ENCODE measurements at regions not wholly inside any gene's neighbourhood (a gene's known extent, or its start where the extent isn't known, plus 50 kb on each side); places are given as distances from the start of the nearest gene placed in this dataset.

GRCh38 chr16:63171545-63171944 lies 1135.3 kb upstream of the CDH8 start:
- H3K27ac ChIP-seq (ENCODE audit: low read length): no peak overlapping the region
- no peaks in the 10 kb centered on the region for H3K36me3 ChIP-seq (ENCODE audit: insufficient read depth, low read length)
- no peaks in the 10 kb centered on the region for H3K9me2 ChIP-seq (replicated peaks; ENCODE audit: insufficient read depth, low read length)
- H4K20me1 ChIP-seq (ENCODE audit: insufficient read depth, low read depth, low read length): no peaks in the 10 kb centered on the region
- no peak overlapping the region for H3K9ac ChIP-seq (ENCODE audit: low read length)
- no peaks in the 10 kb centered on the region; the same call in 1 of the 2 replicates for H3K9me3 ChIP-seq (ENCODE audit: low read length)
- no peak overlapping the region for H2AFZ ChIP-seq (ENCODE audit: low read length)
- H3K4me1 ChIP-seq (ENCODE audit: low read length): no peaks in the 10 kb centered on the region
- H3K4me2 ChIP-seq (ENCODE audit: low read depth, low read length, poor library complexity, severe bottlenecking): no peak overlapping the region
- H3K4me3 ChIP-seq (ENCODE audit: low read length): no peak overlapping the region
- no peaks in the 10 kb centered on the region for H3K79me2 ChIP-seq (ENCODE audit: low read length)
- no peaks in the 10 kb centered on the region; the same call in 1 of the 2 replicates for H3K27me3 ChIP-seq (ENCODE audit: low read length)
- DNase-seq: no peak

- no peaks in the 10 kb centered on the region; the same call in 1 of the 2 replicates for H3K27me3 ChIP-seq (ENCODE audit: low read length)
- H3K4me3 ChIP-seq (ENCODE audit: low read length): no peak overlapping the region
- H3K9me3 ChIP-seq (ENCODE audit: low read length): no peaks in the 10 kb centered on the region; the same call in 1 of the 2 replicates
- no peaks in the 10 kb centered on the region for H4K20me1 ChIP-seq (ENCODE audit: insufficient read depth, low read depth, low read length)
- H2AFZ ChIP-seq (ENCODE audit: low read length): no peak overlapping the region
- no peaks in the 10 kb centered on the region for H3K9me2 ChIP-seq (replicated peaks; ENCODE audit: insufficient read depth, low read length)
- H3K36me3 ChIP-seq (ENCODE audit: insufficient read depth, low read length): no peaks in the 10 kb centered on the region
- no peaks in the 10 kb centered on the region for H3K79me2 ChIP-seq (ENCODE audit: low read length)
- no peak overlapping the region for H3K4me2 ChIP-seq (ENCODE audit: low read depth, low read length, poor library complexity, severe bottlenecking)
- H3K4me1 ChIP-seq (ENCODE audit: low read length): no peaks in the 10 kb centered on the region
- H3K9ac ChIP-seq (ENCODE audit: low read length): no peak overlapping the region
- H3K27ac ChIP-seq (ENCODE audit: low read length): no peak overlapping the region
- DNase-seq: no peak
These were observed 1132.9 kb upstream of the CDH8 start for GRCh38 chr16:63169100-63169499.

DNA sequence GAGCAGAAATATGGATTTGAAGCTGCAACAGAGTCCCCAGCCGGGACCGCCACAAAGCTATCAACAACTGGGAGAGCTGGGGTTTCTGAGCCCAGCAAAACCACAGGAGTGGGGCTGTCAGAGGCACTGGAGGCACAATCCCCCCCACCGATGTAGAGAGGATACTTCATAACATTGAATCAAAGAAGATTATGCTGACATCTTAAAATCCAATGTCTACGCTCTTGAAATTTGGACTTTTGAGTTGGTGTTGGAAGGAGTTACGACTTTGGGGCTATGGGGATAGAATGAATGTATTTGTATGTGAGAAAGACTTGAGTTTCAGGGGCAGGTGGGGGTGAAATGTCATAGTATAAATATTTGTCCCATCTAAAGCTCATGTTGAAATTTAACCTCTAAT lies 1121.6 kb upstream of the CDH8 start:
- Histone ChIP-seq H3K79me2 (ENCODE audit: low read length) (no peaks in the 10 kb centered on the region), H3K4me1 (ENCODE audit: low read length) (no peaks in the 10 kb centered on the region), H2AFZ (ENCODE audit: low read length) (no peak overlapping the region), H3K27me3 (ENCODE audit: low read length) (no peaks in the 10 kb centered on the region), H3K4me2 (ENCODE audit: low read depth, low read length, poor library complexity, severe bottlenecking) (no peak overlapping the region), H4K20me1 (ENCODE audit: insufficient read depth, low read depth, low read length) (no peaks in the 10 kb centered on the region), H3K9ac (ENCODE audit: low read length) (no peak overlapping the region), H3K9me3 (ENCODE audit: low read length) (peaks cover 4% of the 10 kb centered on the region; the same call in 1 of the 2 replicates), H3K36me3 (ENCODE audit: insufficient read depth, low read length) (no peaks in the 10 kb centered on the region), H3K27ac (ENCODE audit: low read length) (no peak overlapping the region), H3K9me2 (replicated peaks; ENCODE audit: insufficient read depth, low read length) (no peaks in the 10 kb centered on the region), H3K4me3 (ENCODE audit: low read length) (no peak overlapping the region)
- DNase-seq: no peak

- Histone ChIP-seq H3K9ac (ENCODE audit: low read length) (no peak overlapping the region), H3K9me3 (ENCODE audit: low read length) (no peaks in the 10 kb centered on the region), H3K36me3 (ENCODE audit: insufficient read depth, low read length) (no peaks in the 10 kb centered on the region), H3K4me3 (ENCODE audit: low read length) (no peak overlapping the region), H3K27ac (ENCODE audit: low read length) (no peak overlapping the region), H3K4me1 (ENCODE audit: low read length) (no peaks in the 10 kb centered on the region), H4K20me1 (ENCODE audit: insufficient read depth, low read depth, low read length) (no peaks in the 10 kb centered on the region), H3K79me2 (ENCODE audit: low read length) (no peaks in the 10 kb centered on the region), H2AFZ (ENCODE audit: low read length) (no peak overlapping the region), H3K4me2 (ENCODE audit: low read depth, low read length, poor library complexity, severe bottlenecking) (no peak overlapping the region), H3K27me3 (ENCODE audit: low read length) (no peaks in the 10 kb centered on the region), H3K9me2 (replicated peaks; ENCODE audit: insufficient read depth, low read length) (no peaks in the 10 kb centered on the region)
- no peak for DNase-seq
These were observed 1110.0 kb upstream of the CDH8 start for GRCh38 chr16:63146251-63146650.

DNA sequence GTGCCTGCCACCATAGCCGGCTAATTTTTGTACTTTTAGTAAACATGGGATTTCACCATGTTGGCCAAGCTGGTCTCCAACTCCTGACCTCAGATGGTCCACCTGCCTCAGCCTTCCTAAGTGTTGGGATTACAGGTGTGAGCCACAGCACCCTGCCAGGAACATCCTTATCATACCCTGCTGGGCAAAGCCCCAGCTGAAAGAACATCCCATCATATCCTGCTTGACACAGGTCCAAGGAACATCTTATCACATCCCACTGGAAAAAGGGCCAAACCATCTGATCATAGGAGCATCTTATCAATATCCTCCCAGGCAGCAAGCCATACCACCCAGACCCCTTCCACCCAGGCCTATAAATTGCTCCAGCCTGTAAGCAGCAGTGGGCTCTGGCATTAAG lies 1109.2 kb upstream of the CDH8 start:
- Histone ChIP-seq H3K79me2 (ENCODE audit: low read length) (no peaks in the 10 kb centered on the region), H3K4me3 (ENCODE audit: low read length) (no peak overlapping the region), H3K27me3 (ENCODE audit: low read length) (no peaks in the 10 kb centered on the region), H4K20me1 (ENCODE audit: insufficient read depth, low read depth, low read length) (no peaks in the 10 kb centered on the region), H3K9ac (ENCODE audit: low read length) (no peak overlapping the region), H2AFZ (ENCODE audit: low read length) (no peak overlapping the region), H3K9me3 (ENCODE audit: low read length) (no peaks in the 10 kb centered on the region), H3K36me3 (ENCODE audit: insufficient read depth, low read length) (no peaks in the 10 kb centered on the region), H3K4me1 (ENCODE audit: low read length) (no peaks in the 10 kb centered on the region), H3K27ac (ENCODE audit: low read length) (no peak overlapping the region), H3K4me2 (ENCODE audit: low read depth, low read length, poor library complexity, severe bottlenecking) (no peak overlapping the region), H3K9me2 (replicated peaks; ENCODE audit: insufficient read depth, low read length) (no peaks in the 10 kb centered on the region)
- no peak for DNase-seq

- Histone ChIP-seq H3K4me3 (ENCODE audit: low read length) (no peak overlapping the region), H3K36me3 (ENCODE audit: insufficient read depth, low read length) (no peaks in the 10 kb centered on the region), H3K27me3 (ENCODE audit: low read length) (no peaks in the 10 kb centered on the region), H4K20me1 (ENCODE audit: insufficient read depth, low read depth, low read length) (no peaks in the 10 kb centered on the region), H2AFZ (ENCODE audit: low read length) (no peak overlapping the region), H3K79me2 (ENCODE audit: low read length) (no peaks in the 10 kb centered on the region), H3K9ac (ENCODE audit: low read length) (no peak overlapping the region), H3K4me2 (ENCODE audit: low read depth, low read length, poor library complexity, severe bottlenecking) (no peak overlapping the region), H3K27ac (ENCODE audit: low read length) (no peak overlapping the region), H3K4me1 (ENCODE audit: low read length) (no peaks in the 10 kb centered on the region), H3K9me3 (ENCODE audit: low read length) (no peaks in the 10 kb centered on the region), H3K9me2 (replicated peaks; ENCODE audit: insufficient read depth, low read length) (no peaks in the 10 kb centered on the region)
- DNase-seq: no peak
These were observed 1098.8 kb upstream of the CDH8 start for GRCh38 chr16:63135069-63135468.

DNA sequence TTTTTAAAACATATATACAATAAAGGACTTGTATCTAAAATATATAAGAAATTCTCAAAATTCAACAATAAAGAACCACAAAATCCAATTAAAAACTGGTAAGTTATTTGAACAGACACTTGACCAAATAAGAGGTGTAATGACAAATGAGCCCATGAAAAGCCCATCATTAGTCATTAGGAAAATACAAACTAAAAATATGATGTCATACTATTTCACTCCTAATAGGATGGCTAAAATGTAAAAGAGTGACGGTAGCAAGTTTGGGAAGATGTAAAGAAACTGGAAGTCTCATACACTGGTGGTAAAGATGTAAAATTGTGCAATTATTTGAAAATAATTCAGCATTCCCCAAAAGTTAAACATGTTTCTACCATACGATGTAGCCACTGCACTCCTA lies 1095.3 kb upstream of the CDH8 start:
- no peaks in the 10 kb centered on the region for H3K36me3 ChIP-seq (ENCODE audit: insufficient read depth, low read length)
- no peak overlapping the region for H3K4me3 ChIP-seq (ENCODE audit: low read length)
- H3K9me3 ChIP-seq (ENCODE audit: low read length): 0 out of 2 replicates have a peak, but pooled peaks cover 4% of the 10 kb centered on the region
- no peak overlapping the region for H3K4me2 ChIP-seq (ENCODE audit: low read depth, low read length, poor library complexity, severe bottlenecking)
- H3K9me2 ChIP-seq (replicated peaks; ENCODE audit: insufficient read depth, low read length): no peaks in the 10 kb centered on the region
- H3K27ac ChIP-seq (ENCODE audit: low read length): no peak overlapping the region
- H2AFZ ChIP-seq (ENCODE audit: low read length): no peak overlapping the region
- no peak overlapping the region for H3K9ac ChIP-seq (ENCODE audit: low read length)
- no peaks in the 10 kb centered on the region for H3K4me1 ChIP-seq (ENCODE audit: low read length)
- no peaks in the 10 kb centered on the region for H3K27me3 ChIP-seq (ENCODE audit: low read length)
- no peaks in the 10 kb centered on the region for H4K20me1 ChIP-seq (ENCODE audit: insufficient read depth, low read depth, low read length)
- no peak for DNase-seq
- H3K79me2 ChIP-seq (ENCODE audit: low read length): no peaks in the 10 kb centered on the region

GRCh38 chr16:63130942-63131341 lies 1094.7 kb upstream of the CDH8 start:
- Histone ChIP-seq H3K27me3 (ENCODE audit: low read length) (no peaks in the 10 kb centered on the region), H3K9ac (ENCODE audit: low read length) (no peak overlapping the region), H3K79me2 (ENCODE audit: low read length) (no peaks in the 10 kb centered on the region), H3K9me3 (ENCODE audit: low read length) (0 out of 2 replicates have a peak, but pooled peaks cover 4% of the 10 kb centered on the region), H3K9me2 (replicated peaks; ENCODE audit: insufficient read depth, low read length) (no peaks in the 10 kb centered on the region), H3K4me2 (ENCODE audit: low read depth, low read length, poor library complexity, severe bottlenecking) (no peak overlapping the region), H3K36me3 (ENCODE audit: insufficient read depth, low read length) (no peaks in the 10 kb centered on the region), H3K4me3 (ENCODE audit: low read length) (no peak overlapping the region), H3K27ac (ENCODE audit: low read length) (no peak overlapping the region), H4K20me1 (ENCODE audit: insufficient read depth, low read depth, low read length) (no peaks in the 10 kb centered on the region), H3K4me1 (ENCODE audit: low read length) (no peaks in the 10 kb centered on the region), H2AFZ (ENCODE audit: low read length) (no peak overlapping the region)
- no peak for DNase-seq

All from Karpas-422 (cell line).